Spinal cord (tissue), 9 donors: ENCODE measurements at regions not wholly inside any gene's neighbourhood (a gene's known extent, or its start where the extent isn't known, plus 50 kb on each side); places are given as distances from the start of the nearest gene placed in this dataset.
A peak's percentile ranks its signal among the peaks of the same experiment; 100 is the strongest.

Experiments
- DNase-seq, 6 donors: peaks; one replicate each; pipeline versions ENCODE4 v3.0.0 to v3.0.0-alpha.2; 2013 to 2015; ENCODE audit warnings: low spot score in 6 of 6, low read depth in 4 of 6
- H3K27ac ChIP-seq: one replicate; pipeline ENCODE4 v1.5.1; 2013; ENCODE audit warnings: low read depth, low read length, control low read depth
- H3K27me3 ChIP-seq: one replicate; pipeline ENCODE4 v1.6.1; 2013; ENCODE audit warnings: low read length; ENCODE audit not compliant: control insufficient read depth, insufficient read depth
- H3K36me3 ChIP-seq: one replicate; pipeline ENCODE4 v1.6.1; 2013; ENCODE audit warnings: low read length; ENCODE audit not compliant: control insufficient read depth, insufficient read depth
- H3K4me1 ChIP-seq: one replicate; pipeline ENCODE4 v1.6.1; 2013; ENCODE audit warnings: low read length; ENCODE audit not compliant: control insufficient read depth, insufficient read depth
- H3K4me3 ChIP-seq: one replicate; pipeline ENCODE4 v1.5.1; 2013; ENCODE audit warnings: low read depth, low read length, control low read depth
- H3K9me3 ChIP-seq: one replicate; pipeline ENCODE4 v1.6.1; 2013; ENCODE audit warnings: low read length; ENCODE audit not compliant: control insufficient read depth, insufficient read depth
- WGBS: methylation state at CpG from one replicate; pipeline ENCODE4 v1.1.5; 2013; ENCODE audit warnings: missing lambda C conversion rate; ENCODE audit not compliant: insufficient coverage; 5-methylcytosine and 5-hydroxymethylcytosine counted together
- donor health status: healthy.

GRCh38 chr2:103289105-103289725 is 527.4 kb downstream of the TMEM182 start:
- no peak overlapping the region for H3K4me3 ChIP-seq
- no peaks in the 10 kb centered on the region for H3K9me3 ChIP-seq
- H3K36me3 ChIP-seq: no peaks in the 10 kb centered on the region
- DNase-seq: peak in 5 of 6 donors; percentile 57 to 97 (median 60)
- H3K4me1 ChIP-seq: peaks cover 6% of the 10 kb centered on the region
- peaks cover 6% of the 10 kb centered on the region for H3K27me3 ChIP-seq
- H3K27ac ChIP-seq: no peak overlapping the region
- WGBS: 6% methylated on average over 2 of the region's 5 CpGs

GRCh38 chr2:103292573-103292972 is 530.7 kb downstream of the TMEM182 start:
- WGBS: 33% methylated on average over 1 of the region's 6 CpGs
- peaks cover 6% of the 10 kb centered on the region for H3K27me3 ChIP-seq
- no peak overlapping the region for H3K27ac ChIP-seq
- DNase-seq: peak in 2 of 6 donors; percentile 62 to 75
- H3K9me3 ChIP-seq: no peaks in the 10 kb centered on the region
- H3K4me3 ChIP-seq: no peak overlapping the region
- H3K4me1 ChIP-seq: peaks cover 6% of the 10 kb centered on the region
- no peaks in the 10 kb centered on the region for H3K36me3 ChIP-seq

- Histone ChIP-seq H3K27ac (peak overlapping the region; percentile 51), H3K4me3 (peak overlapping the region; percentile 0), H3K36me3 (no peaks in the 10 kb centered on the region)
Measured at GRCh38 chr2:103293067-103293741, 531.4 kb downstream of the TMEM182 start.

GRCh38 chr2:103293742-103294077 is 531.9 kb downstream of the TMEM182 start:
- peak in 2 of 6 donors; percentile 15 to 58 for DNase-seq
- no peaks in the 10 kb centered on the region for H3K9me3 ChIP-seq
- WGBS: no CpG with 5 or more reads among the region's 3 CpGs
- H3K27me3 ChIP-seq: peaks cover 6% of the 10 kb centered on the region
- H3K36me3 ChIP-seq: no peaks in the 10 kb centered on the region
- peaks cover 6% of the 10 kb centered on the region for H3K4me1 ChIP-seq
- peak overlapping the region; percentile 51 for H3K27ac ChIP-seq
- H3K4me3 ChIP-seq: peak overlapping the region; percentile 0

More at GRCh38 chr2:103293067-103293741, 531.4 kb downstream of the TMEM182 start:
- WGBS: 19% methylated on average over 8 of the region's 16 CpGs
- peaks cover 6% of the 10 kb centered on the region for H3K27me3 ChIP-seq
- H3K9me3 ChIP-seq: no peaks in the 10 kb centered on the region
- peak in 3 of 6 donors; percentile 11 to 84 (median 73) for DNase-seq
- H3K4me1 ChIP-seq: peaks cover 6% of the 10 kb centered on the region

GRCh38 chr2:103294420-103294819 is 532.6 kb downstream of the TMEM182 start:
- Histone ChIP-seq H3K4me1 (peaks cover 6% of the 10 kb centered on the region), H3K9me3 (no peaks in the 10 kb centered on the region), H3K27me3 (peaks cover 6% of the 10 kb centered on the region), H3K27ac (no peak overlapping the region), H3K4me3 (no peak overlapping the region), H3K36me3 (no peaks in the 10 kb centered on the region)
- peak in 1 of 6 donors; percentile 57 for DNase-seq
- 67% methylated on average over 1 of the region's 7 CpGs for WGBS

- DNase-seq: peak in 1 of 6 donors; percentile 72
- Histone ChIP-seq H3K36me3 (no peaks in the 10 kb centered on the region), H3K9me3 (no peaks in the 10 kb centered on the region), H3K27me3 (peaks cover 6% of the 10 kb centered on the region), H3K4me1 (peaks cover 6% of the 10 kb centered on the region), H3K4me3 (no peak overlapping the region), H3K27ac (no peak overlapping the region)
- 88% methylated on average over 1 of the region's 2 CpGs for WGBS
Measured at GRCh38 chr2:103295591-103295990, 533.8 kb downstream of the TMEM182 start.

- Histone ChIP-seq H3K9me3 (peaks cover 3% of the 10 kb centered on the region), H3K27ac (no peak overlapping the region), H3K4me3 (no peak overlapping the region), H3K36me3 (no peaks in the 10 kb centered on the region), H3K4me1 (no peaks in the 10 kb centered on the region), H3K27me3 (no peaks in the 10 kb centered on the region)
- WGBS: 100% methylated on average over 1 of the region's 2 CpGs
- DNase-seq: no peak
Measured at GRCh38 chr2:103324671-103325070, 562.8 kb downstream of the TMEM182 start.

- H3K36me3 ChIP-seq: no peaks in the 10 kb centered on the region
- H3K4me1 ChIP-seq: no peaks in the 10 kb centered on the region
- no peak overlapping the region for H3K4me3 ChIP-seq
- H3K27me3 ChIP-seq: no peaks in the 10 kb centered on the region
- 88% methylated on average over 1 of the region's 2 CpGs for WGBS
- no peak overlapping the region for H3K27ac ChIP-seq
- DNase-seq: no peak
- peaks cover 2% of the 10 kb centered on the region for H3K9me3 ChIP-seq
Measured at GRCh38 chr2:103327386-103327785, 565.6 kb downstream of the TMEM182 start.

GRCh38 chr2:103327966-103328365 is 566.1 kb downstream of the TMEM182 start:
- no peaks in the 10 kb centered on the region for H3K9me3 ChIP-seq
- DNase-seq: no peak
- no CpG with 5 or more reads among the region's 2 CpGs for WGBS
- no peak overlapping the region for H3K4me3 ChIP-seq
- no peaks in the 10 kb centered on the region for H3K4me1 ChIP-seq
- no peaks in the 10 kb centered on the region for H3K36me3 ChIP-seq
- no peak overlapping the region for H3K27ac ChIP-seq
- no peaks in the 10 kb centered on the region for H3K27me3 ChIP-seq

GRCh38 chr2:103335403-103335802 is 573.6 kb downstream of the TMEM182 start:
- Histone ChIP-seq H3K4me3 (no peak overlapping the region), H3K36me3 (no peaks in the 10 kb centered on the region), H3K4me1 (no peaks in the 10 kb centered on the region), H3K9me3 (no peaks in the 10 kb centered on the region), H3K27ac (no peak overlapping the region), H3K27me3 (no peaks in the 10 kb centered on the region)
- WGBS: no CpG with 5 or more reads among the region's 2 CpGs
- DNase-seq: peak in 1 of 6 donors; percentile 12
